ENCODE measurements at regions not wholly inside any gene's neighbourhood (a gene's known extent, or its start where the extent isn't known, plus 50 kb on each side); places are given as distances from the start of the nearest gene placed in this dataset.

GRCh38 chr14:84809158-84809557, 720.8 kb upstream of the FLRT2 start:
- TF ChIP-seq CTCF (IDR thresholded peaks at IDR 0.05) (no peak), POLR2A (IDR thresholded peaks at IDR 0.05) (no peak)
- intact Hi-C loops (cut with DNase I) = no loop called here
- Histone ChIP-seq H3K4me1 (no peaks in the 10 kb centered on the region), H3K27me3 (no peaks in the 10 kb centered on the region), H3K36me3 (no peaks in the 10 kb centered on the region), H3K9me3 (no peaks in the 10 kb centered on the region), H3K4me3 (no peak overlapping the region), H3K27ac (no peak overlapping the region)
- ATAC-seq (no peak), DNase-seq (no peak)
- WGBS (ENCODE audit: insufficient coverage, low coverage, low lambda C conversion rate, missing lambda C conversion rate) = 35% methylated on average over 2 of the region's 2 CpGs

- no peaks in the 10 kb centered on the region for H3K4me1 ChIP-seq
- TF ChIP-seq CTCF (IDR thresholded peaks at IDR 0.05) = no peak
- TF ChIP-seq POLR2A (IDR thresholded peaks at IDR 0.05) = no peak
- ATAC-seq = no peak
- 14% methylated on average over 1 of the region's 1 CpG for WGBS (ENCODE audit: insufficient coverage, low coverage, low lambda C conversion rate, missing lambda C conversion rate)
- H3K4me3 ChIP-seq = no peak overlapping the region
- no peaks in the 10 kb centered on the region for H3K9me3 ChIP-seq
- H3K36me3 ChIP-seq = no peaks in the 10 kb centered on the region
- DNase-seq = no peak
- no peaks in the 10 kb centered on the region for H3K27me3 ChIP-seq
- H3K27ac ChIP-seq = no peak overlapping the region
- intact Hi-C loops (cut with DNase I) = no loop called here
These were observed 715.6 kb upstream of the FLRT2 start for GRCh38 chr14:84814391-84814790.

- DNase-seq (no peak), ATAC-seq (no peak)
- intact Hi-C loops (cut with DNase I) = no loop called here
- Histone ChIP-seq H3K4me3 (no peak overlapping the region), H3K27me3 (no peaks in the 10 kb centered on the region), H3K36me3 (no peaks in the 10 kb centered on the region), H3K9me3 (no peaks in the 10 kb centered on the region), H3K4me1 (no peaks in the 10 kb centered on the region), H3K27ac (no peak overlapping the region)
- TF ChIP-seq CTCF (IDR thresholded peaks at IDR 0.05) = no peak
- TF ChIP-seq POLR2A (IDR thresholded peaks at IDR 0.05) = no peak
- WGBS (ENCODE audit: insufficient coverage, low coverage, low lambda C conversion rate, missing lambda C conversion rate) = 59% methylated on average over 2 of the region's 2 CpGs
These were observed 710.4 kb upstream of the FLRT2 start for GRCh38 chr14:84819528-84819927.

- Histone ChIP-seq H3K27ac (no peak overlapping the region), H3K4me3 (no peak overlapping the region), H3K27me3 (no peaks in the 10 kb centered on the region), H3K4me1 (no peaks in the 10 kb centered on the region), H3K9me3 (no peaks in the 10 kb centered on the region), H3K36me3 (no peaks in the 10 kb centered on the region)
- intact Hi-C loops (cut with DNase I) = no loop called here
- DNase-seq = no peak
- ATAC-seq = no peak
- WGBS (ENCODE audit: insufficient coverage, low coverage, low lambda C conversion rate, missing lambda C conversion rate) = 63% methylated on average over 8 of the region's 8 CpGs
- TF ChIP-seq CTCF (IDR thresholded peaks at IDR 0.05) = no peak
- TF ChIP-seq POLR2A (IDR thresholded peaks at IDR 0.05) = no peak
These were observed 704.3 kb upstream of the FLRT2 start for GRCh38 chr14:84825481-84826251.
